GM23248 (cell line): ENCODE measurements at regions not wholly inside any gene's neighbourhood (a gene's known extent, or its start where the extent isn't known, plus 50 kb on each side); places are given as distances from the start of the nearest gene placed in this dataset.

Experiments used
- EZH2 ChIP-seq: fragments of 200-600 bp; sonication (generic); IDR thresholded peaks from 2 replicates; pipeline ENCODE4 v1.6.1; 2018; ENCODE audit warnings: antibody characterized with exemption, mild to moderate bottlenecking; ENCODE audit not compliant: insufficient read depth, poor library complexity, severe bottlenecking
- EZH2phosphoT487 ChIP-seq: fragments of 200-600 bp; sonication (generic); IDR thresholded peaks from 2 replicates; pipeline ENCODE4 v1.6.1; 2018; ENCODE audit warnings: antibody characterized with exemption, moderate library complexity, mild to moderate bottlenecking, low read depth; ENCODE audit not compliant: insufficient read depth

- no peak for TF ChIP-seq EZH2
- TF ChIP-seq EZH2phosphoT487: no peak
These were observed 204.7 kb downstream of the RHOU start for GRCh38 chr1:228939881-228940392.
